ENCODE measurements at regions not wholly inside any gene's neighbourhood (a gene's known extent, or its start where the extent isn't known, plus 50 kb on each side); places are given as distances from the start of the nearest gene placed in this dataset.
"Not testable (repeated sequence)": the region's sequence is repeated elsewhere in the genome, so short reads cannot be mapped to it uniquely, and the experiment has no call there.

GRCh38 chr4:188374871-188375270, 235.6 kb downstream of the TRIML1 start:
- no peak overlapping the region for H3K27ac ChIP-seq

GRCh38 chr4:188377816-188378215, 238.6 kb downstream of the TRIML1 start:
- no peak for TF ChIP-seq CTCF (conservative IDR thresholded peaks at IDR 0.05)
- no peak overlapping the region for H3K27ac ChIP-seq

More at GRCh38 chr4:188374871-188375270, 235.6 kb downstream of the TRIML1 start:
- TF ChIP-seq CTCF (conservative IDR thresholded peaks at IDR 0.05), result no peak

GRCh38 chr4:188383180-188383579, 243.9 kb downstream of the TRIML1 start:
- no peak overlapping the region for H3K27ac ChIP-seq
- no peak for TF ChIP-seq CTCF (conservative IDR thresholded peaks at IDR 0.05)

GRCh38 chr4:188387179-188387791, 248.0 kb downstream of the TRIML1 start:
- no peak for TF ChIP-seq CTCF (conservative IDR thresholded peaks at IDR 0.05)

GRCh38 chr4:188391349-188391748, 252.1 kb downstream of the TRIML1 start:
- H3K27ac ChIP-seq, result not testable (repeated sequence)

More at GRCh38 chr4:188387179-188387791, 248.0 kb downstream of the TRIML1 start:
- H3K27ac ChIP-seq, result no peak overlapping the region

GRCh38 chr4:188396037-188396436, 256.8 kb downstream of the TRIML1 start:
- H3K27ac ChIP-seq, result no peak overlapping the region
- TF ChIP-seq CTCF (conservative IDR thresholded peaks at IDR 0.05), result no peak

- no peak overlapping the region for H3K27ac ChIP-seq
- TF ChIP-seq CTCF (conservative IDR thresholded peaks at IDR 0.05), result no peak
Measured at GRCh38 chr4:188399834-188400233, 260.6 kb downstream of the TRIML1 start.

GRCh38 chr4:188400451-188400850, 261.2 kb downstream of the TRIML1 start:
- H3K27ac ChIP-seq, result no peak overlapping the region
- no peak for TF ChIP-seq CTCF (conservative IDR thresholded peaks at IDR 0.05)

Data from VCaP (cell line).